Ecto neural progenitor cell (in vitro differentiated cells): ENCODE measurements at regions not wholly inside any gene's neighbourhood (a gene's known extent, or its start where the extent isn't known, plus 50 kb on each side); places are given as distances from the start of the nearest gene placed in this dataset.

ENCODE experiments used
- DNase-seq: peaks from one replicate; pipeline ENCODE4 v3.0.0-alpha.2; 2018; ENCODE audit warnings: low spot score

- no peak for DNase-seq
Measured at GRCh38 chr2:114134146-114134545, 244.3 kb downstream of the ACTR3 start.

DNA sequence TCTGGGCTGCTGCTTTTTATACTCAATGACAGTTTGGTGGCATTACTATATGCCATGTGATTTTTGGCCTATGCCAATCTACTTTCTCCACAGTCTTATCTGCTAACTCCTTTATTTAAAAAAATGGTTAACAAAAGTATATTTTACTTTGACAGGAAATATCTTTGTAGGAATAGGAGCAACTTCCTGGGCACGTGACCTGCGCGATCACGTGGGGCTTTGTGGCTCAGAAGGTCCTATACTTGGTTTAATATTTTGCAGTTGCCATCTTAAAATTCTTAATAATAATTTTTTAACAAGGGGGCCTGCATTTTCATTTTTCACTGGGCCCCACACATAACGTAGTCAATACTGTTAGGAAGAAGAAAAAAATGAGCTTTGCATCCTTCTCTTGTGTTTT, 249.7 kb downstream of the ACTR3 start:
- DNase-seq, result no peak

DNA sequence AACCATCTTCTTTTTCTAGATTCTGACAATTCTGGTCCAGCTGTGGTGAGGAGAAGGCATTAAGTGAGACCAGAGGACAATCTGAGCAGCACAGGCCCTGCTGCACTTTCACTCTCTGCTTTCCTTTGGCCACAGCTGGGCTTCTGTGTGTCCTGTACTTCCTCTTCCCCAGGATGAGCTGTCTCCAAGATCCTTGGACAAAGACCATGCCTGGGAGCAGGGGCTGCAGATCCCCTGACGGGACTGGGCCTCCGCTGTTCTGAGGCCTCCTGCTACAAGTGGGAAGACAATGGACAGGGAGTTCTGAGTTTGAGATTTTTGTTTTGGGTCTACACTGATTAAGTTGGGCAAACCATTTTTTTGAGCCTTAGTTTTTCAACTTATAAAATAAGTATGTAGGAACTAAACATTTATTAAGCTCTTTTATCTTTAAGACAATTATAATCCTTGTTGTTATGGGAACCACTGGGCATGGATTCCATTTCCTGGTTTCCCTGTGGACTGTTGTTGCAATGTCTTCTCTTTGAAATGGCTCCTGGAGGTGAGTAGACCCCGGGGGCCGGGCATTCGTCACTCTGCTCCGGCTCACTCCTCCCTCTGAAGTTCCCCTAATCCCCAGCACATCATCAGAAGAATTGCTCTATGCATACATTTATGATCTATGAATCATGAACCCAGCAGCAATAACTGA, 266.6 kb downstream of the ACTR3 start:
- no peak for DNase-seq

DNA sequence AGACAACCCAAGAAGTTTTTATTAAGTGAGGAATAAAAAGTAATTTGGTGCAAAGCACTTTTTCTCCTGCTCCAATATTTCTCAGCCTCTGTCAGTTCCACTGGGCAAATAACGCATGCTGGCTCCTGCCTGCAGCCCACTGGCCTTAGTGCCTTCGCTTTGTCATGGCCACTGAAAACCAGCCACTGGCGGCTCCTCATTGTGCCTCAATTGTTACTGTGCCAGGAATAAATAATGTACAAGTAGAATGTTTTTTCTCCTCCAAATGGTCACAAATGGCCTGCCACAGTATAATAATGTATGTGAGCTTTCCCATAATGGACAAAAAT, 267.1 kb downstream of the ACTR3 start:
- DNase-seq, result no peak

GRCh38 chr2:114160263-114160981, 270.5 kb downstream of the ACTR3 start:
- no peak for DNase-seq

DNA sequence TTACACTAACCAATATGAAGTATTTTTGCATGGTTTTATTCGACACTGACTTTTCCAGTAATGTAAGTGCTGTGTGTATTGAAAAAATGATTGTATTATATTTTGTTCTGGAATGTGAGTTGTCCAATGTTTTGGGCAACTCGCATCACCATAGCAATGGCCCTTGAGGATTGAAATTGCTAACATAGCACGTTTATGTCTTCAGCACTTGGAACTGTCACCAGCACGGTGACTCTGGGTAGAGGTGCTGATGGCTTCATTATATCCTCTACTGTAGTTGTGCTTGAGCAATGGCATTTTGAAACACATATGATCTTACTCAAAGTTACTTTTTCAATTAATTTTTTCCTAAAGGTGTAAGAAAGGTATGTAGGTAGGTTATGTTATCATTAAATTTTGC, 271.5 kb downstream of the ACTR3 start:
- DNase-seq, result no peak

DNA sequence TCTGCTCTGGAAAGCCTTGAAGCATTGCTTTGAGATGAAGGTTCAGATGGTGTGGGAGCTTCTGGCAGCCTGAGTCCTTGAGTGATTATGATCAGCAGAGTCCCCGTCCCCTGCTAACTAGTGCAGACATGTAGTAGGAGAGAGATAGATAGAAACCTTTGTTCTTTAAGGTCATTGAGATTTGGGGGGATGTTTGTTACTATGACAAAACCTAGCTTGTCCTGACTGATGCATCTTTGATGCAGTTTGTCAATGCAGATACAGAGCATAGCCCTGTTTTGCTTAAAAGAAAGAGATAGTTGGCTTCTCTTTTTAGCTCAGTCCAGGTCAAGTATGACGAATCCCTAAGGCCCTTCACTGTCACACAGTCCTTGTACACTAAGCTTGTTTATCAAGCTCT, 274.6 kb upstream of the DPP10 start:
- DNase-seq, result no peak

DNA sequence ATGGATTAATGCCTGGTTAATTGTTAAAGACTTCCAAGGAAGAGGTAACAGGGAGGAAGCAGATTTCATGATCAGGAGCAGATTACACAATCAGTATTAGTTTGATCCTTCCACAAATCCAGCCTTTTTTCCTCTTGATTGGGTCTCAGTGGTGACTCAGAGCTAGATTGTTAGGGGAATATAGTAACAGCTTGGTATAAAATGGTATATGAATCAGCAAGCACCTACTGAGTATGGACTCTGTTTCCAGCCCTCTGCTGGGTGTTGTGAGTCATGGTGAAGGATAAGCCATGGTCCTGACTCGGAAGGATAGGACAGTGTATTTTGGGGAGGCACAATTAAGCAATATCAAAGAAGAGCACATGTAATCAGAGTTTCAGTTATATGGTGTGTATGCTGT, 272.4 kb upstream of the DPP10 start:
- DNase-seq, result no peak

DNA sequence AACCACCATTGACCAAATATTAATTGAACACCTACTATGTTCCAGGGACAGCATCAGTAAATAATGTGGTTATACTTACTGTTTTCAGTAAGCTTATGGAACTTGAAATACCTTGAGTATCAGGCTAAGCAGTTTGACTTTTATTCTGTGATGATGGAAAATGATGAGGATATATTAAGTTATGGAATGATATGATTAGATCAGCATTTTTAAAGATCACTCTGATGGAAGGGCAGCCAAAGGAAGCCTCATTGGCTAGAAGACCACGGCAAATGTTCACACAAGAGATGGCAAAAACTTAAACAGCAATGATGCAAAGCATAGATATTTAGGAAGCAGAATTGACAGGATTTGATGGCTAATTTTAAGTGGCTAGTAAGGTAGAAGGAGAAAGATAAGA, 266.9 kb upstream of the DPP10 start:
- DNase-seq, result no peak

- DNase-seq, result no peak
Measured at GRCh38 chr2:114185501-114185900, 256.9 kb upstream of the DPP10 start.

GRCh38 chr2:114192362-114192761, 250.1 kb upstream of the DPP10 start:
- DNase-seq, result no peak

DNA sequence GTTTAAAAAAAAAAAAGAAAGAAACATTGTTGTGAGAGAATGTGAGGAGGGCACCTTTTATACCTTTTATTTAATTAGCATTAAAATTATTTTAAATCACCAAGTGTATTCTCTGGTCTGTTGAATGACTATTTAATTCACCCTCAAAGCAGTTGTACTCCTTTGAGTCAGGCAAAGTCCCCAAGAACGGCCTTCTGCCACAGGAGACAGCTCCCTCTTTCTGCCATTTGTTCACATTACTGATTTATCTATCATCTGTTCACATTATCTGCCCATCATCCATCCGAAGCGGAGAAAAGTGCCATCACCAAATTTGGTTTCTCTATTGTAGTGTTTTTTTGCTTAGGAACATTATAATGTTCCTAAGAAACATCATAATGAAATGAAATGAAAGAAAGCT, 240.7 kb upstream of the DPP10 start:
- DNase-seq, result no peak

DNA sequence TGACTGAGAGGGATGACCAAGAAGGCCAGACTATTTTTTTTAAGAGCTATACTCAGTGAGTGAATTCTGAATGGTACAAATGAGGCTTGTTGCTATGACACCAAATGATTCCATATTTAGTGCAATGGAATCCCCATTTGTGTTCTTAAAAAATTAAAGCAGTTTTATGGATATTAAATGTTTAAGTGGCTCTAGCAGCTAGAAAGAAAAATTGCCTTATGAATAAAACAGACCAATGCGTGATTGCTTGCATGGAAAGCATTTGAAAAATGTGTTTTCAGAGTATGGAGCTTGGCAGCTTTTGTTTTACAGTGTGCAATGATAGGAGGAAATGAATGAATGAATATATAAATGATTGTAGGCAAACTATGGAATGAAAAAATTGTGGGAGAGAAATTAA, 238.8 kb upstream of the DPP10 start:
- DNase-seq, result no peak

DNA sequence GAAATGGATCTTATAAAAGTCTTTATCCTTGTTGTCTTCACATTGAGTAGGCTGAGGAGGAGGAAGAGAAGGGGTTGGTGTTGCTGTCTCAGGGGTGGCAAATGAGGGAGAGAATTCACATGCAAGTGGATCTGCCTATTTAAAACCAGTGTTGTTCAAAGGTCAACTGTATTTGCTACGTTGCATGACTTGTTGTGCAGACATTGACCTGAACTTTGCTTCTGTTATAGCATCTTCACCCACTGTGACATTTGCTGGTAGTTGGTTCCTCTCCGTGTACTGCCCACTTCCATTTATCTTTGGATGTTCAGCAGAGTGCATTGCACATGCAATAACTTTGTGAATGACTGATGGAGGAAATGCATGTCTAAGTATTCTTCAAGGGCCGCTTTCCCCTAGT, 228.6 kb upstream of the DPP10 start:
- no peak for DNase-seq

DNA sequence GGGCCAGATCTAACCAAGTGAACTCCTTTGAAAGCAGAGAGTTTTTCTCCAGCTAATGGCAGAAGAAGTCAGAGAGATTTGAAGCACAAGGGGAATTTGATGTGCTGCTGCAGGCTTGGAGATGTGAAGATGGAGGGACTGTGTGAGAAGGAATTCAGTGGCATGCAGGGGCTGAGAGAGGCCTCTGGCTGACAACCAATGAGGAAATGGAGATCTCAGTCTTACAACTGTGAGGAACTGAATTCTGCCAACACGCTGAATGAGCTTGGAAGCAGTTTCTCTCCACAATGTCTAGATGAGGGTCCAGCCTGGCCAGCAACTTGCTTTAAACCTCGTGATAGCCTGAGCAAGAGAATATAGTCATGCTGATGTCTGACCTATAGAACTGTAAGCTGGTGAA, 224.1 kb upstream of the DPP10 start:
- no peak for DNase-seq

DNA sequence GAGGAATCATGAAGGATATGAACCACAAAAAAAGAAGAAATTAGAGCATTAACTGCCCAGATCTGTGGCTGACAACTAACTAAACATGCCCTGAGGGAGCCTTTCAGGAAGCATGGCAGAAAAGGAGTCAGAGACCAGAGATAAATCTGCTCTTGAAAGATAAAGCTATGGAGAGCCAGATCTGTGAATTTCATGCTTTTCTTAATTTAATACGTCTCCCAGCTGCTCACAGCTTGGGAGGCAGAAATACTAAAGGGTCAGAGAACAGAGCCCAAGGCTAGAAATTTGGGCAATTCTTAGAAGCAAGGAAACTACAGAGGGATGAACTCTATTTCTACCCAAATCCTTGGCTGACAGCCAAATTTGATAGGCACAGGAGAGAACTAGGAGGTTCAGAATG, 223.0 kb upstream of the DPP10 start:
- no peak for DNase-seq

- no peak for DNase-seq
Measured at GRCh38 chr2:114222344-114222743, 220.1 kb upstream of the DPP10 start.

DNA sequence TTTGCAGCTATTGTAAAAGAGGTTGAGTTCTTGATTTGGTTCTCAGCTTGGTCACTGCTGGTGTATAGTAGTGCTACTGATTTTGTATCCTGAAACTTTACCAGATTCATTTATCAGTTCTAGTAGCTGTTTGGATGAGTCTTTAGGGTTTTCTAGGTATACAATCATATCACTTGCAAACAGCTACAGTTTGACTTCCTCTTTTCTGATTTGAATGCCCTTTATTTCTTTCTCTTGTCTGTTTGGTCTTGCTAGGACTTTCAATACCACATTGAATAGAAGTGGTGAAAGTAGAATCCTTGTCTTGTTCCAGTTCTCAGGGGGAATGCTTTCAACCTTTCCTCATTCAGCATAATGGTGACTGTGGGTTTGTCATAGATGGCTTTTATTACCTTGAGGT, 210.5 kb upstream of the DPP10 start:
- DNase-seq, result no peak

DNA sequence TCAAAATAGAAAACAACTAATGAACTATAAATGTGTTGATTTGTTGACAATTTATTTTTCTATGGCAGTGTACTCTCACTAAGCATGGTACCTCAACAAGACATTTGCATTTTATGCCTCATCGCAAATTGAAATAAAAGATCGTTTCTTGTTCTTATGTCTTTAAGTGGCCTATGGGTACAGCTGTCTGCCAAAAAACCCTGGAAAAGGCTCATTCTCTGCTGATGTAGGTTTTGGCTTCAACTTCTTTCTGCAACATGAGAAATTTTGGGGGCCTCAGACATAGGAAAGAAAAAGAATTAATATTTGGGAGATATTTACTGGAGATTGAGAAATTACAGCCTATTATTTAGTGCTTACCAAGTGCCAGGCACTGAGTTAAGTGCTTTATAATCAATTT, 205.1 kb upstream of the DPP10 start:
- no peak for DNase-seq

GRCh38 chr2:114238910-114239559, 203.4 kb upstream of the DPP10 start:
- no peak for DNase-seq

DNA sequence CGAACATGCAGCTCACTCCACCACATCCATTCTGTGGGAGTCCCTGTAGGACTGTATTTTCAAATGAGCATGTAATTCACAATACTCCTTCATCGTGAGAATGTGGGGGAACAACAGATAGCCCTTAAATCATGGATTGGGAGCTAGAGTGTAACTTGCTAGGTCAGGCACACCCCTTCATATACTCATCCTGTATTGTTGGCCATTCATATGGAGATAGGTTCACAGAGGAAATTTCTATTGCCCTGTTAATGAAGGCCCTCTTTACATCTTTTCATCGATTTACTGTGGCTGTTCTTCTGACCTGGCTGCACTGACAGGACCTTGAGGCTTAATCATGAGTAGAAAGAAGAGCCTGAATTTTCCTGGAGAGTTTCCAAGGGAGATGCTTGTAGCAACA, 193.8 kb upstream of the DPP10 start:
- no peak for DNase-seq

DNA sequence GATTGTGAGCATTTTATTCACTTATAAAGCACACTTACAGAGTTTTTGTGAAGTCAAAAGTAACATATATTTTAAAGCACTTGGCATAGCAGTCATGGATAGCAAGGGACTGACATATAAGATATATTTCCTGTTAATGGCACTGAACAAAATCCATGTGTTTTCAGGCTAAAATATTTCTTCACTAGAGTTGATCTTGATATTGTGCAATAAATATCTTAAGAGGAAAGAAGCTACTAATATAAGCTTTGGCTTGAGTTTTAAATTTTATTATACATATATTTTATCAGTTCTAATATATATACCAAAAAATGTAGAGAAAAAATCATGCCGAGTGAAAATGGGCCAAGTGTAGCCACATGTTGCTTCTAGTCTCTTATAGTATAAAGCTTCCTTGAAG, 189.7 kb upstream of the DPP10 start:
- DNase-seq, result no peak

- DNase-seq, result no peak
Measured at GRCh38 chr2:114254875-114255274, 187.6 kb upstream of the DPP10 start.

DNA sequence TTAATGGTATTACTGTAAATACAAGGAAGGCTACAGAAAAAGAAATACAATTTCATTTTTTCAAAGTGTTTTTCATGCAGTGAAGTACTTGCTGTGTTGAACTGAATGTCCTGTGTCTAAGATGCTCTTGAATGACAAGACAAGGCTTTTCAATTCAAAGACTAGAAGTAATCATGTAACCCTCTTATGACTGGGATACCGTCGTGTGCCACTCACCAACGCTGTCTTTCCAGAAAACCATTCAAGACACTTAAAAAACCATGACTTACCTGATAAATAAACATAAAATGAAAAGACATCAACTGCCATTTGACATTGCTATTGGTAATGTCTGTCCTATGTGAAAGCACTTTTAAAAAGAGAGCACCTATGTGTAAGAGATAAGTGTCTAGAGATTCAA, 183.1 kb upstream of the DPP10 start:
- no peak for DNase-seq
